ENCODE measurements at regions not wholly inside any gene's neighbourhood (a gene's known extent, or its start where the extent isn't known, plus 50 kb on each side); places are given as distances from the start of the nearest gene placed in this dataset.

GRCh38 chr1:234543442-234544086 is 64.6 kb upstream of the TARBP1 start:
- H3K27ac Mint-ChIP-seq (ENCODE audit: unreplicated experiment): peak overlapping the region; percentile 90
- H3K9me3 Mint-ChIP-seq (ENCODE audit: low read depth): no peaks in the 10 kb centered on the region
- no peaks in the 10 kb centered on the region for H3K27me3 Mint-ChIP-seq (ENCODE audit: low read depth)
- peak; percentile 11 for TF ChIP-seq CTCF (IDR thresholded peaks at IDR 0.05)
- H3K36me3 Mint-ChIP-seq (ENCODE audit: low read depth): no peaks in the 10 kb centered on the region
- DNase-seq (ENCODE audit: low spot score): no peak
- peaks cover 20% of the 10 kb centered on the region for H3K4me1 Mint-ChIP-seq (ENCODE audit: low read depth)
- no peak overlapping the region for H3K4me3 Mint-ChIP-seq (ENCODE audit: unreplicated experiment)

GRCh38 chr1:234542211-234542850 is 63.4 kb upstream of the TARBP1 start:
- Mint-ChIP-seq H3K4me3 (ENCODE audit: unreplicated experiment) (no peak overlapping the region), H3K27ac (ENCODE audit: unreplicated experiment) (no peak overlapping the region), H3K36me3 (ENCODE audit: low read depth) (no peaks in the 10 kb centered on the region), H3K27me3 (ENCODE audit: low read depth) (no peaks in the 10 kb centered on the region), H3K9me3 (ENCODE audit: low read depth) (no peaks in the 10 kb centered on the region), H3K4me1 (ENCODE audit: low read depth) (peaks cover 20% of the 10 kb centered on the region)
- DNase-seq (ENCODE audit: low spot score): no peak
- TF ChIP-seq CTCF (IDR thresholded peaks at IDR 0.05): no peak

- no peak overlapping the region for H3K27ac Mint-ChIP-seq (ENCODE audit: unreplicated experiment)
- no peaks in the 10 kb centered on the region for H3K36me3 Mint-ChIP-seq (ENCODE audit: low read depth)
- no peak for TF ChIP-seq CTCF (IDR thresholded peaks at IDR 0.05)
- H3K9me3 Mint-ChIP-seq (ENCODE audit: low read depth): no peaks in the 10 kb centered on the region
- no peak overlapping the region for H3K4me3 Mint-ChIP-seq (ENCODE audit: unreplicated experiment)
- H3K27me3 Mint-ChIP-seq (ENCODE audit: low read depth): no peaks in the 10 kb centered on the region
- H3K4me1 Mint-ChIP-seq (ENCODE audit: low read depth): peaks cover 25% of the 10 kb centered on the region
- no peak for DNase-seq (ENCODE audit: low spot score)
Observed at GRCh38 chr1:234541286-234541975, 62.5 kb upstream of the TARBP1 start.

- H3K9me3 Mint-ChIP-seq (ENCODE audit: low read depth): no peaks in the 10 kb centered on the region
- no peak for DNase-seq (ENCODE audit: low spot score)
- peaks cover 34% of the 10 kb centered on the region for H3K4me1 Mint-ChIP-seq (ENCODE audit: low read depth)
- H3K36me3 Mint-ChIP-seq (ENCODE audit: low read depth): no peaks in the 10 kb centered on the region
- no peak overlapping the region for H3K4me3 Mint-ChIP-seq (ENCODE audit: unreplicated experiment)
- no peak for TF ChIP-seq CTCF (IDR thresholded peaks at IDR 0.05)
- H3K27ac Mint-ChIP-seq (ENCODE audit: unreplicated experiment): no peak overlapping the region
- H3K27me3 Mint-ChIP-seq (ENCODE audit: low read depth): no peaks in the 10 kb centered on the region
Observed at GRCh38 chr1:234540404-234540762, 61.4 kb upstream of the TARBP1 start.

- DNase-seq (ENCODE audit: low spot score): no peak
- Mint-ChIP-seq H3K36me3 (ENCODE audit: low read depth) (no peaks in the 10 kb centered on the region), H3K4me3 (ENCODE audit: unreplicated experiment) (no peak overlapping the region), H3K27ac (ENCODE audit: unreplicated experiment) (no peak overlapping the region), H3K9me3 (ENCODE audit: low read depth) (no peaks in the 10 kb centered on the region), H3K27me3 (ENCODE audit: low read depth) (no peaks in the 10 kb centered on the region), H3K4me1 (ENCODE audit: low read depth) (peaks cover 34% of the 10 kb centered on the region)
- TF ChIP-seq CTCF (IDR thresholded peaks at IDR 0.05): no peak
Observed at GRCh38 chr1:234539666-234540403, 60.9 kb upstream of the TARBP1 start.
